ENCODE measurements at regions not wholly inside any gene's neighbourhood (a gene's known extent, or its start where the extent isn't known, plus 50 kb on each side); places are given as distances from the start of the nearest gene placed in this dataset.

DNA sequence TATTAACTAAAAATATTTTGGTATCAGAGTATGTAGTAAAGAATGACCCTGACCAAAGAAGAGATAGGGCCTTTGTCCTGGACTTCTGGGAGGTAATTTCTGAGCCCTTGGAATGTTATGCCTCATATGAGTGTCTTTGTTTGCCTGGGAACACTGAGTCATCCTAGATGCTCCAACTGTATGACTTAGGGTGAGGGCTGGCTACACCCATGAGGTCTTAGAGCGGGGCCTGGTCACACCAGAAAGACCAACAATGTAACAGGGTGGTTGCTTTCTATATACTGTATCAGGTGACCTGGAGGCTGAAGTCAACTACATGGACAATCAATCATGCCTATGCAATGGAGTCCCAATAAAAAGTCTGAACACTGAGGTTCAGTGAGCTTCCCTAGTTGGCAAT is 253.1 kb downstream of the MBD2 start:
- TF ChIP-seq, protein P1, sequence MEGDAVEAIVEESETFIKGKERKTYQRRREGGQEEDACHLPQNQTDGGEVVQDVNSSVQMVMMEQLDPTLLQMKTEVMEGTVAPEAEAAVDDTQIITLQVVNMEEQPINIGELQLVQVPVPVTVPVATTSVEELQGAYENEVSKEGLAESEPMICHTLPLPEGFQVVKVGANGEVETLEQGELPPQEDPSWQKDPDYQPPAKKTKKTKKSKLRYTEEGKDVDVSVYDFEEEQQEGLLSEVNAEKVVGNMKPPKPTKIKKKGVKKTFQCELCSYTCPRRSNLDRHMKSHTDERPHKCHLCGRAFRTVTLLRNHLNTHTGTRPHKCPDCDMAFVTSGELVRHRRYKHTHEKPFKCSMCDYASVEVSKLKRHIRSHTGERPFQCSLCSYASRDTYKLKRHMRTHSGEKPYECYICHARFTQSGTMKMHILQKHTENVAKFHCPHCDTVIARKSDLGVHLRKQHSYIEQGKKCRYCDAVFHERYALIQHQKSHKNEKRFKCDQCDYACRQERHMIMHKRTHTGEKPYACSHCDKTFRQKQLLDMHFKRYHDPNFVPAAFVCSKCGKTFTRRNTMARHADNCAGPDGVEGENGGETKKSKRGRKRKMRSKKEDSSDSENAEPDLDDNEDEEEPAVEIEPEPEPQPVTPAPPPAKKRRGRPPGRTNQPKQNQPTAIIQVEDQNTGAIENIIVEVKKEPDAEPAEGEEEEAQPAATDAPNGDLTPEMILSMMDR (IDR thresholded peaks at IDR 0.05; ENCODE audit: insufficient read depth, low read length, poor library complexity, severe bottlenecking): no peak
- TF ChIP-seq EZH2phosphoT487 (conservative IDR thresholded peaks at IDR 0.05; ENCODE audit: low read length): no peak

Data from SU-DHL-6 (cell line).